H1 (cell line): ENCODE measurements at regions not wholly inside any gene's neighbourhood (a gene's known extent, or its start where the extent isn't known, plus 50 kb on each side); places are given as distances from the start of the nearest gene placed in this dataset.

Experiments
- BCL11A ChIP-seq, 2 experiments: IDR thresholded peaks; one replicate each; pipeline ENCODE4 v1.6.1; 2011; ENCODE audit warnings: low read depth in 2 of 2, low read length in 2 of 2, mild to moderate bottlenecking in 2 of 2
- MAFK ChIP-seq: IDR thresholded peaks from 2 replicates; pipeline ENCODE4 v1.6.1; 2012; ENCODE audit warnings: low read depth, mild to moderate bottlenecking, improper control_type of control experiment, low read length
- RNF2 ChIP-seq: fragments of 200-900, 300-1000 bp; sonication (generic); IDR thresholded peaks from 2 replicates; pipeline ENCODE4 v1.7.1; 2016; ENCODE audit warnings: borderline replicate concordance, low read depth, mild to moderate bottlenecking, antibody characterized with exemption, low read length; ENCODE audit not compliant: poor library complexity, severe bottlenecking; ENCODE audit errors: missing control alignments
- SP2 ChIP-seq: IDR thresholded peaks from 2 replicates; pipeline ENCODE4 v1.6.1; 2012; ENCODE audit warnings: mild to moderate bottlenecking, low read length, inconsistent platforms
- ZNF274 ChIP-seq: IDR thresholded peaks from 2 replicates; pipeline ENCODE4 v1.7.0; 2012; ENCODE audit warnings: low read length, borderline replicate concordance; ENCODE audit errors: extremely low read depth
- TF ChIP-seq, protein P1 (sequence below): IDR thresholded peaks from 2 replicates; pipeline ENCODE4 v1.6.1; 2011; ENCODE audit warnings: low read length, improper control_type of control experiment

DNA sequence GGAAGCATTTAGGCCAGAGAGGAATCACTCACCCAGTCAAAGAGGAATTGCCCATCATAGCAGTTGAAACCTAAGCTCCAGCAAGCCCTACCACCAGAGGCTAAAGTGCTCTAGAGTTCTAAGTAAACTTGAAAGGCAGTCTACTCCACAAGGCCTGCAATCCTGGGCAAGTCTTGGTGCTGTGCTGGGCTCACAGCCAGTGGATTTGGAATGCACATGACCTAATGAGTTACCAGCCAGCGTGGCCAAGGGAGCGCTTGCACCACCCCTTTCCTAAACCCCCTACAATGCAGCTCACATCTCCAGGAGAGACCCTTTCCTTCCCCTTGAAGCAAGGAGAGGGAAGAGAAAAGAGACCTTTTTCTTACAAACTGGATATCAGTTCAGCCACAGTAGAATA lies 445.7 kb downstream of the GASK1B start (continued):
- TF ChIP-seq SP2 (no peak), RNF2 (no peak), ZNF274 (no peak), MAFK (no peak), BCL11A (IDR thresholded peaks at IDR 0.05; ENCODE audit: low read depth in 2 of 2, low read length in 2 of 2) (no peak)
- TF ChIP-seq, protein P1, sequence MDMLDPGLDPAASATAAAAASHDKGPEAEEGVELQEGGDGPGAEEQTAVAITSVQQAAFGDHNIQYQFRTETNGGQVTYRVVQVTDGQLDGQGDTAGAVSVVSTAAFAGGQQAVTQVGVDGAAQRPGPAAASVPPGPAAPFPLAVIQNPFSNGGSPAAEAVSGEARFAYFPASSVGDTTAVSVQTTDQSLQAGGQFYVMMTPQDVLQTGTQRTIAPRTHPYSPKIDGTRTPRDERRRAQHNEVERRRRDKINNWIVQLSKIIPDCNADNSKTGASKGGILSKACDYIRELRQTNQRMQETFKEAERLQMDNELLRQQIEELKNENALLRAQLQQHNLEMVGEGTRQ: no peak
